Trophoblast cell (in vitro differentiated cells and primary cell): ENCODE measurements at regions not wholly inside any gene's neighbourhood (a gene's known extent, or its start where the extent isn't known, plus 50 kb on each side); places are given as distances from the start of the nearest gene placed in this dataset.

Experiments used
- DNase-seq, 2 donors: peaks; one replicate each; pipeline ENCODE4 v3.0.0-alpha.2; 2016
- H2AFZ ChIP-seq: 2 replicates; pipeline ENCODE4 v1.6.1; 2013; ENCODE audit warnings: low read length, moderate library complexity, mild to moderate bottlenecking; ENCODE audit not compliant: insufficient read depth, poor library complexity
- H2AK5ac ChIP-seq: 2 replicates; pipeline ENCODE4 v1.6.1; 2013; ENCODE audit warnings: mild to moderate bottlenecking, low read length
- H2BK120ac ChIP-seq: 2 replicates; pipeline ENCODE4 v1.6.1; 2013; ENCODE audit warnings: low read length, mild to moderate bottlenecking, moderate library complexity; ENCODE audit not compliant: insufficient read depth, poor library complexity
- H2BK12ac ChIP-seq: 2 replicates; pipeline ENCODE4 v1.6.1; 2013; ENCODE audit warnings: mild to moderate bottlenecking, low read length, moderate library complexity
- H2BK5ac ChIP-seq: 2 replicates; pipeline ENCODE4 v1.6.1; 2013; ENCODE audit warnings: low read length, low read depth, moderate library complexity, mild to moderate bottlenecking; ENCODE audit not compliant: poor library complexity
- H3K14ac ChIP-seq: 2 replicates; pipeline ENCODE4 v1.6.1; 2013; ENCODE audit warnings: mild to moderate bottlenecking, low read length
- H3K18ac ChIP-seq: 2 replicates; pipeline ENCODE4 v1.6.1; 2013; ENCODE audit warnings: mild to moderate bottlenecking, low read length
- H3K23ac ChIP-seq: 2 replicates; pipeline ENCODE4 v1.6.1; 2013; ENCODE audit warnings: low read length
- H3K27ac ChIP-seq: 2 replicates; pipeline ENCODE4 v1.5.1; 2013; ENCODE audit warnings: low read depth, mild to moderate bottlenecking, inconsistent platforms, low read length, moderate library complexity
- H3K27me3 ChIP-seq: 2 replicates; pipeline ENCODE4 v1.6.1; 2013; ENCODE audit warnings: inconsistent platforms, mild to moderate bottlenecking, low read length, moderate library complexity; ENCODE audit not compliant: insufficient read depth
- H3K36me3 ChIP-seq, 2 experiments: 1 replicate in 1 of 2; 2 replicates in 1 of 2; pipeline ENCODE4 v1.6.1; 2013; ENCODE audit warnings: low read length in 2 of 2, mild to moderate bottlenecking in 2 of 2, moderate library complexity in 1 of 2; ENCODE audit not compliant: insufficient read depth in 2 of 2, control insufficient read depth in 1 of 2
- H3K4ac ChIP-seq: 2 replicates; pipeline ENCODE4 v1.6.1; 2013; ENCODE audit warnings: low read depth, mild to moderate bottlenecking, low read length, moderate library complexity
- H3K4me1 ChIP-seq, 2 experiments: 1 replicate in 1 of 2; 2 replicates in 1 of 2; pipeline ENCODE4 v1.6.1; 2013; ENCODE audit warnings: low read length in 2 of 2, mild to moderate bottlenecking in 2 of 2, moderate library complexity in 1 of 2; ENCODE audit not compliant: insufficient read depth in 2 of 2, control insufficient read depth in 1 of 2
- H3K4me2 ChIP-seq: 2 replicates; pipeline ENCODE4 v1.6.1; 2013; ENCODE audit warnings: inconsistent platforms, mild to moderate bottlenecking, low read length, moderate library complexity
- H3K4me3 ChIP-seq: 2 replicates; pipeline ENCODE4 v1.5.1; 2013; ENCODE audit warnings: mild to moderate bottlenecking, low read depth, low read length, inconsistent platforms
- H3K79me1 ChIP-seq: one replicate; pipeline ENCODE4 v1.6.1; 2013; ENCODE audit warnings: low read length
- H3K79me2 ChIP-seq: 2 replicates; pipeline ENCODE4 v1.6.1; 2013; ENCODE audit warnings: low read length, mild to moderate bottlenecking; ENCODE audit not compliant: control insufficient read depth, insufficient read depth, poor library complexity
- H3K9ac ChIP-seq: 2 replicates; pipeline ENCODE4 v1.6.1; 2013; ENCODE audit warnings: mild to moderate bottlenecking, low read length
- H3K9me3 ChIP-seq: 2 replicates; pipeline ENCODE4 v1.6.1; 2013; ENCODE audit warnings: low read depth, mild to moderate bottlenecking, control low read depth, inconsistent platforms, low read length; ENCODE audit not compliant: insufficient read depth
- H4K12ac ChIP-seq: 2 replicates; pipeline ENCODE4 v1.6.1; 2013; ENCODE audit warnings: low read depth, mild to moderate bottlenecking, low read length, moderate library complexity
- H4K8ac ChIP-seq: 2 replicates; pipeline ENCODE4 v1.6.1; 2013; ENCODE audit warnings: low read depth, mild to moderate bottlenecking, low read length, moderate library complexity
- H4K91ac ChIP-seq: one replicate; pipeline ENCODE4 v1.6.1; 2013; ENCODE audit warnings: low read depth, mild to moderate bottlenecking, low read length, moderate library complexity
- WGBS: extraction: QIAGEN DNeasy Blood & Tissue Kit; methylation state at CpG from one replicate; pipeline ENCODE4 v1.1.7; 2013; ENCODE audit warnings: missing lambda C conversion rate; ENCODE audit not compliant: insufficient read length, insufficient coverage; ENCODE audit errors: extremely low coverage; 5-methylcytosine and 5-hydroxymethylcytosine counted together

- DNase-seq, result no peak
- H4K91ac ChIP-seq, result no peak overlapping the region
- H2BK12ac ChIP-seq, result no peak overlapping the region
- H4K8ac ChIP-seq, result no peak overlapping the region
- no peak overlapping the region for H2BK120ac ChIP-seq
- H2AFZ ChIP-seq, result no peak overlapping the region
- H3K27me3 ChIP-seq, result peaks cover 39% of the 10 kb centered on the region
- H3K4me3 ChIP-seq, result no peak overlapping the region
- no peaks in the 10 kb centered on the region for H3K36me3 ChIP-seq
- no peak overlapping the region for H3K4ac ChIP-seq
- peaks cover 5 to 7% of the 10 kb centered on the region in 2 experiments for H3K4me1 ChIP-seq
- peaks cover 2% of the 10 kb centered on the region for H3K9me3 ChIP-seq
- no peak overlapping the region for H3K9ac ChIP-seq
- H3K23ac ChIP-seq, result no peak overlapping the region
- H2BK5ac ChIP-seq, result no peak overlapping the region
- no peak overlapping the region for H3K14ac ChIP-seq
- WGBS, result no CpG with 5 or more reads among the region's 1 CpG
- no peak overlapping the region for H3K18ac ChIP-seq
- H3K79me1 ChIP-seq, result no peaks in the 10 kb centered on the region
- no peak overlapping the region for H4K12ac ChIP-seq
- H2AK5ac ChIP-seq, result no peak overlapping the region
- H3K79me2 ChIP-seq, result no peaks in the 10 kb centered on the region
- H3K4me2 ChIP-seq, result no peak overlapping the region
- H3K27ac ChIP-seq, result no peak overlapping the region
These were observed 94.5 kb upstream of the HSD17B12 start for GRCh38 chr11:43585877-43586608.

DNA sequence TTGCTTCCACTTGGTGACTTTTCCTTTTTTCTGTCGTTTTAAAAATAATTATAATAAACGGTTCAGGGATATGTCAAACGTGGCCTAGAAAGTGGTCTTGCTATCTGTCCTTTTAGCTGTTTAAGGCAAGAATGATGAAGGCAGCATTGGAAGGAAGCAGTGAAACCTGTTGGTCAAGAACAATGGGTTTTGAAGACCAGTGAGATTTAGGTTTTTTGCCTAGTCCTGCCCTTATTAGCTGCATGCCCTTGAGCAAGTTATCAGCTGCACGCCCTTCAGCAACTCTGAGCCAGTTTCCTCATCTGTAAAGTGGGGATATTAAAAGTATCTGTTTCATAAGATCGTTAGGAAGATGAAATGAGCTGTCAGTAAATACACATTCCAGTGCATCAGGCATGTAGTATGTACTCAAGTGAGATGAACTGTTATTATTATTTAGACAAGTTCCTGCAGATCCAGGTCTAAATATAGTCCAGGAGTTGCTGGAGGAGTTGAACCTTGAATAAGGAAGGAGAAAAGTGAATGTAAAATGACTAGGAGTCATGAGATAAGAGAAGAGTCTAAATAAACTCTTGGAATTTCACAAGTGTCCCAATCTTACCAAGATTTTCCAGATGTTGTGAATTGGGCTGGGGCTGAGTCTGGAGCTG, 90.8 kb upstream of the HSD17B12 start:
- WGBS, result no CpG with 5 or more reads among the region's 5 CpGs

DNA sequence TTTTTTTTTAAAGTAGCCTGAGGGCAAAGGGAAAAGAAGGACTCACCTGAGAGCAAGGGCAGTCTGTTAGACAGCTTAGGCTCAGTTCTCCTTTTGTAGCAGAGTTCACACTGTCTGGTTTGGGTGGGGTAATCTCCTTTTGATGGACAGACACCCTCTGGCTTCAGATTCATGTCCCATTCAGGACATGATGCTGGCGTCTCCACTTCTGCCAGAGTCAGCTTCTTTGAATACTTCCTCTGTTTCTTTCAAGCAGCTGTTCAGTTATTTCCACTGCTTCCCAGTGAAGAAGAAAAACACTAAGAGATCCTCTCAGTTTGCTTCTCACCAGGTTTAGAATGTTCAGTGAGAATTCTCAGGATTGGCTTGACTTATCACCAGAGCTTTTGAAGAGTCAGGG, 79.0 kb upstream of the HSD17B12 start:
- H3K4me1 ChIP-seq, result no peaks in the 10 kb centered on the region
- no peak overlapping the region for H3K4me2 ChIP-seq
- no peak overlapping the region for H3K14ac ChIP-seq
- H3K79me1 ChIP-seq, result no peaks in the 10 kb centered on the region
- no peaks in the 10 kb centered on the region for H3K36me3 ChIP-seq
- H3K18ac ChIP-seq, result no peak overlapping the region
- H3K4me3 ChIP-seq, result no peak overlapping the region
- H4K12ac ChIP-seq, result no peak overlapping the region
- no peak overlapping the region for H3K23ac ChIP-seq
- no peak overlapping the region for H3K27ac ChIP-seq
- no peak overlapping the region for H4K8ac ChIP-seq
- no peak for DNase-seq
- no peaks in the 10 kb centered on the region for H3K79me2 ChIP-seq
- no peaks in the 10 kb centered on the region for H3K9me3 ChIP-seq
- H3K4ac ChIP-seq, result no peak overlapping the region
- H3K9ac ChIP-seq, result no peak overlapping the region
- WGBS, result no CpG with 5 or more reads among the region's 1 CpG
- H2AFZ ChIP-seq, result no peak overlapping the region
- no peaks in the 10 kb centered on the region for H3K27me3 ChIP-seq
- H2BK12ac ChIP-seq, result no peak overlapping the region
- no peak overlapping the region for H4K91ac ChIP-seq
- no peak overlapping the region for H2AK5ac ChIP-seq
- no peak overlapping the region for H2BK5ac ChIP-seq
- H2BK120ac ChIP-seq, result no peak overlapping the region

More for the DNA sequence above, 90.8 kb upstream of the HSD17B12 start:
- Histone ChIP-seq H2AFZ (no peak overlapping the region), H3K4me2 (no peak overlapping the region), H3K79me1 (no peaks in the 10 kb centered on the region), H4K12ac (no peak overlapping the region), H4K8ac (no peak overlapping the region), H2BK5ac (no peak overlapping the region), H3K36me3 (no peaks in the 10 kb centered on the region), H3K4ac (no peak overlapping the region), H3K9me3 (no peaks in the 10 kb centered on the region), H3K4me3 (no peak overlapping the region), H3K23ac (no peak overlapping the region), H3K79me2 (no peaks in the 10 kb centered on the region), H3K4me1 (peaks cover 0 to 2% of the 10 kb centered on the region in 2 experiments), H3K14ac (no peak overlapping the region), H2BK120ac (no peak overlapping the region), H2AK5ac (no peak overlapping the region), H3K18ac (no peak overlapping the region), H4K91ac (no peak overlapping the region), H3K9ac (no peak overlapping the region), H3K27ac (no peak overlapping the region), H3K27me3 (peaks cover 2% of the 10 kb centered on the region), H2BK12ac (no peak overlapping the region)
- DNase-seq, result peak; percentile 7 to 72

GRCh38 chr11:43602670-43603069, 77.9 kb upstream of the HSD17B12 start:
- no CpG with 5 or more reads among the region's 2 CpGs for WGBS

More at GRCh38 chr11:43602670-43603069, 77.9 kb upstream of the HSD17B12 start:
- Histone ChIP-seq H3K4me3 (no peak overlapping the region), H3K9ac (no peak overlapping the region), H3K36me3 (no peaks in the 10 kb centered on the region), H2BK120ac (no peak overlapping the region), H3K4me1 (no peaks in the 10 kb centered on the region), H3K79me1 (no peaks in the 10 kb centered on the region), H4K12ac (no peak overlapping the region), H3K9me3 (no peaks in the 10 kb centered on the region), H4K8ac (no peak overlapping the region), H4K91ac (no peak overlapping the region), H3K23ac (no peak overlapping the region), H3K4ac (no peak overlapping the region), H3K27me3 (no peaks in the 10 kb centered on the region), H3K27ac (no peak overlapping the region), H2AK5ac (no peak overlapping the region), H3K4me2 (no peak overlapping the region), H3K18ac (no peak overlapping the region), H2BK12ac (no peak overlapping the region), H3K14ac (no peak overlapping the region), H3K79me2 (no peaks in the 10 kb centered on the region), H2AFZ (no peak overlapping the region), H2BK5ac (no peak overlapping the region)
- no peak for DNase-seq
